SK-N-MC (cell line): ENCODE measurements at regions not wholly inside any gene's neighbourhood (a gene's known extent, or its start where the extent isn't known, plus 50 kb on each side); places are given as distances from the start of the nearest gene placed in this dataset.

Source experiments
- FOXP2 ChIP-seq: optimal IDR thresholded peaks from 2 replicates; pipeline ENCODE3; 2011; ENCODE audit warnings: mild to moderate bottlenecking, moderate library complexity; ENCODE audit not compliant: insufficient read depth; ENCODE audit errors: extremely low read length, control extremely low read depth
- POLR2AphosphoS5 ChIP-seq: IDR thresholded peaks from 2 replicates; pipeline ENCODE4 v1.6.1; 2012; ENCODE audit warnings: mild to moderate bottlenecking, low read depth, low read length, borderline replicate concordance

DNA sequence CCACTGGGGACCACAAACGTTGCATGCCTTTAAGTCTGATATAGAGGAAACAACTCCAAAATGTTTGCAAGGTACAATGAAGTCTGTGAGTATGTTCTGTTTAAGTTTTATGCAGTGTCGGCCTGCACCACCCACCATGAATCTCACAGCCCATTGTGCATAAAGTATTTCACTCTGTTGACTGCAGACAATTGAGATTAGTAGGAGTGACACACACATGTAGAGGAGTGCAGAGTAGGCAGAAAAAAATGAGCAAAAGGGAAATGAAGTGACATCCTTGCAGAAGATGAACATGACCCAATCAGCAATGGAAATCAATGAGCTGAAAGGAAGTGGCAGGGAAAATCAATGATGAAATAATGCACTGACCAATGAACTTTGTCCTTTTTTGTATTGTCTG is 315.6 kb upstream of the PTPRD start:
- TF ChIP-seq POLR2AphosphoS5, result no peak
- no peak for TF ChIP-seq FOXP2
